ENCODE measurements at regions not wholly inside any gene's neighbourhood (a gene's known extent, or its start where the extent isn't known, plus 50 kb on each side); places are given as distances from the start of the nearest gene placed in this dataset.

- no peak for TF ChIP-seq POLR2A (IDR thresholded peaks at IDR 0.05)
- no peak for TF ChIP-seq POLR2AphosphoS5 (IDR thresholded peaks at IDR 0.05)
These were observed 262.4 kb downstream of the AGTPBP1 start for GRCh38 chr9:85479305-85479704.

All from breast epithelium (tissue), 3 donors.